H9 (cell line): ENCODE measurements at regions not wholly inside any gene's neighbourhood (a gene's known extent, or its start where the extent isn't known, plus 50 kb on each side); places are given as distances from the start of the nearest gene placed in this dataset.

ENCODE experiments used
- DNase-seq: peaks from one replicate; pipeline ENCODE4 v3.0.0-alpha.2; 2017
- H2AFZ ChIP-seq: one replicate; pipeline ENCODE4 v1.6.1; 2013; ENCODE audit warnings: mild to moderate bottlenecking, low read length, control low read depth, moderate library complexity
- H2AK5ac ChIP-seq: 2 replicates; pipeline ENCODE4 v1.6.1; 2013; ENCODE audit warnings: low read length, control low read depth, mixed read lengths; ENCODE audit not compliant: insufficient read length
- H2BK120ac ChIP-seq: one replicate; pipeline ENCODE4 v1.6.1; 2013; ENCODE audit warnings: low read depth, mild to moderate bottlenecking, low read length, control low read depth, inconsistent platforms; ENCODE audit not compliant: poor library complexity, severe bottlenecking
- H2BK12ac ChIP-seq: 2 replicates; pipeline ENCODE4 v1.6.1; 2013; ENCODE audit warnings: low read length, control low read depth, mixed read lengths, low read depth; ENCODE audit not compliant: insufficient read length
- H2BK15ac ChIP-seq: 2 replicates; pipeline ENCODE4 v1.6.1; 2013; ENCODE audit warnings: low read depth, low read length, control low read depth
- H2BK20ac ChIP-seq: one replicate; pipeline ENCODE4 v1.6.1; 2013; ENCODE audit warnings: low read depth, mild to moderate bottlenecking, low read length, control low read depth, inconsistent platforms; ENCODE audit not compliant: poor library complexity, severe bottlenecking
- H2BK5ac ChIP-seq: 2 replicates; pipeline ENCODE4 v1.6.1; 2013; ENCODE audit warnings: low read length, control low read depth, mixed read lengths; ENCODE audit not compliant: insufficient read length
- H3K14ac ChIP-seq: 2 replicates; pipeline ENCODE4 v1.6.1; 2013; ENCODE audit warnings: low read length, control low read depth; ENCODE audit not compliant: insufficient read depth
- H3K18ac ChIP-seq: 2 replicates; pipeline ENCODE4 v1.6.1; 2013; ENCODE audit warnings: low read depth, mild to moderate bottlenecking, mixed read lengths, low read length, control low read depth; ENCODE audit not compliant: insufficient read length
- H3K23ac ChIP-seq: 2 replicates; pipeline ENCODE4 v1.6.1; 2013; ENCODE audit warnings: low read length, control low read depth, mixed read lengths, low read depth; ENCODE audit not compliant: insufficient read length
- H3K23me2 ChIP-seq: 2 replicates; pipeline ENCODE4 v1.6.1; 2013; ENCODE audit warnings: low read depth, mild to moderate bottlenecking, mixed read lengths, low read length, control low read depth; ENCODE audit not compliant: insufficient read length, poor library complexity, severe bottlenecking
- H3K27ac ChIP-seq: 2 replicates; pipeline ENCODE4 v1.5.1; 2013; ENCODE audit warnings: low read length, control low read depth, mixed read lengths, low read depth; ENCODE audit not compliant: insufficient read length
- H3K27me3 ChIP-seq: 2 replicates; pipeline ENCODE4 v1.6.1; 2013; ENCODE audit warnings: low read length, control low read depth, inconsistent platforms; ENCODE audit not compliant: insufficient read depth
- H3K4ac ChIP-seq: 2 replicates; pipeline ENCODE4 v1.6.1; 2013; ENCODE audit warnings: low read depth, mild to moderate bottlenecking, control low read depth, inconsistent platforms, low read length, moderate library complexity
- H3K4me1 ChIP-seq: 2 replicates; pipeline ENCODE4 v1.6.1; 2013; ENCODE audit warnings: low read length, control low read depth, inconsistent platforms; ENCODE audit not compliant: insufficient read depth
- H3K4me2 ChIP-seq: 2 replicates; pipeline ENCODE4 v1.6.1; 2013; ENCODE audit warnings: low read length, control low read depth, mixed read lengths; ENCODE audit not compliant: insufficient read length, insufficient read depth
- H3K56ac ChIP-seq: 2 replicates; pipeline ENCODE4 v1.6.1; 2013; ENCODE audit warnings: low read depth, mild to moderate bottlenecking, mixed read lengths, low read length, control low read depth; ENCODE audit not compliant: insufficient read length
- H3K79me1 ChIP-seq: 2 replicates; pipeline ENCODE4 v1.6.1; 2013; ENCODE audit warnings: low read depth, mild to moderate bottlenecking, moderate library complexity, low read length, control low read depth, inconsistent platforms; ENCODE audit not compliant: insufficient read depth, poor library complexity, severe bottlenecking
- H3K79me2 ChIP-seq: 2 replicates; pipeline ENCODE4 v1.6.1; 2013; ENCODE audit warnings: low read length, control low read depth, inconsistent platforms; ENCODE audit not compliant: insufficient read depth
- H3K9ac ChIP-seq: 2 replicates; pipeline ENCODE4 v1.6.1; 2013; ENCODE audit warnings: low read length, control low read depth, mixed read lengths; ENCODE audit not compliant: insufficient read length; ENCODE audit errors: extremely low read depth
- H3K9me3 ChIP-seq: one replicate; pipeline ENCODE4 v1.6.1; 2013; ENCODE audit warnings: low read depth, low read length, inconsistent platforms; ENCODE audit not compliant: control insufficient read depth
- H3T11ph ChIP-seq: one replicate; pipeline ENCODE4 v1.6.1; 2013; ENCODE audit warnings: mild to moderate bottlenecking, low read length, control low read depth, inconsistent platforms
- H4K20me1 ChIP-seq: one replicate; pipeline ENCODE4 v1.6.1; 2013; ENCODE audit not compliant: control insufficient read depth, insufficient read length, insufficient read depth
- H4K5ac ChIP-seq: 2 replicates; pipeline ENCODE4 v1.6.1; 2013; ENCODE audit warnings: low read depth, mild to moderate bottlenecking, mixed read lengths, low read length, control low read depth; ENCODE audit not compliant: insufficient read length
- H4K8ac ChIP-seq: replicated peaks from 2 replicates; pipeline ENCODE4 v1.6.1; 2013; ENCODE audit warnings: low read length, control low read depth, mixed read lengths, low read depth; ENCODE audit not compliant: insufficient read length
- H4K91ac ChIP-seq: 2 replicates; pipeline ENCODE4 v1.6.1; 2013; ENCODE audit warnings: low read depth, mild to moderate bottlenecking, moderate library complexity, mixed read lengths, low read length, control low read depth; ENCODE audit not compliant: insufficient read length
- H3K27ac Mint-ChIP-seq, 3 experiments: 2 replicates in 2 of 3; 3 replicates in 1 of 3; pipeline ENCODE4 v1.8.0; 2020 to 2021; ENCODE audit warnings: mixed read lengths in 3 of 3, mild to moderate bottlenecking in 1 of 3, moderate library complexity in 1 of 3
- H3K27me3 Mint-ChIP-seq: 2 replicates; pipeline ENCODE4 v1.8.0; 2021; ENCODE audit warnings: low read depth, mild to moderate bottlenecking, moderate library complexity, mixed read lengths
- H3K36me3 Mint-ChIP-seq, 3 experiments: 2 replicates in 2 of 3; 3 replicates in 1 of 3; pipeline ENCODE4 v1.8.0; 2020 to 2021; ENCODE audit warnings: low read depth in 3 of 3, mixed read lengths in 3 of 3; ENCODE audit not compliant: insufficient read depth in 1 of 3
- H3K4me1 Mint-ChIP-seq, 2 experiments: 2 replicates each; pipeline ENCODE4 v1.8.0; 2020; ENCODE audit warnings: mixed read lengths in 2 of 2
- H3K4me3 Mint-ChIP-seq, 2 experiments: 2 replicates in 1 of 2; 3 replicates in 1 of 2; pipeline ENCODE4 v1.8.0; 2020 to 2021; ENCODE audit warnings: mild to moderate bottlenecking in 2 of 2, mixed read lengths in 2 of 2, moderate library complexity in 1 of 2
- H3K9me3 Mint-ChIP-seq, 2 experiments: 2 replicates in 1 of 2; 3 replicates in 1 of 2; pipeline ENCODE4 v1.8.0; 2020; ENCODE audit warnings: mild to moderate bottlenecking in 2 of 2, mixed read lengths in 2 of 2, moderate library complexity in 1 of 2
- CTCF ChIP-seq: fragments of 200-600 bp; sonication (generic); conservative IDR thresholded peaks from 3 replicates; pipeline ENCODE4 v1.8.0; 2021; ENCODE audit warnings: antibody characterized with exemption, mild to moderate bottlenecking
- WGBS: extraction: QIAGEN DNeasy Blood & Tissue Kit; methylation state at CpG from one replicate; pipeline ENCODE4 v1.1.7; 2013; ENCODE audit warnings: missing lambda C conversion rate, low lambda C conversion rate, mixed read lengths; ENCODE audit not compliant: insufficient read length; ENCODE audit errors: extremely low coverage; 5-methylcytosine and 5-hydroxymethylcytosine counted together

GRCh38 chr19:30083125-30083681, 141.2 kb downstream of the URI1 start:
- Histone ChIP-seq H3K79me1 (no peaks in the 10 kb centered on the region), H3K27ac (no peak overlapping the region), H2BK12ac (no peak overlapping the region), H4K91ac (no peak overlapping the region), H3K79me2 (no peaks in the 10 kb centered on the region), H3K9ac (no peak overlapping the region), H3K56ac (no peak overlapping the region), H3K4me1 (no peaks in the 10 kb centered on the region), H2BK15ac (no peak overlapping the region), H3K23ac (no peak overlapping the region), H4K20me1 (no peaks in the 10 kb centered on the region), H3K27me3 (no peaks in the 10 kb centered on the region), H3K4ac (no peak overlapping the region), H3K9me3 (no peaks in the 10 kb centered on the region), H3K18ac (no peak overlapping the region), H2BK20ac (no peak overlapping the region), H4K5ac (no peak overlapping the region), H3K4me2 (no peak overlapping the region), H3T11ph (no peak overlapping the region), H4K8ac (no peak overlapping the region), H3K23me2 (no peaks in the 10 kb centered on the region), H2AFZ (no peak overlapping the region), H3K14ac (no peak overlapping the region; the same call in 1 of the 2 replicates), H2AK5ac (no peak overlapping the region), H2BK120ac (no peak overlapping the region), H2BK5ac (no peak overlapping the region)
- Mint-ChIP-seq H3K9me3 (peaks cover 2 to 8% of the 10 kb centered on the region in 2 experiments; a peak in 4 of 5 replicates), H3K36me3 (no peaks in the 10 kb centered on the region), H3K27me3 (peaks cover 7% of the 10 kb centered on the region), H3K27ac (no peak overlapping the region), H3K4me1 (no peaks in the 10 kb centered on the region), H3K4me3 (no peak overlapping the region)
- DNase-seq: no peak
- no CpG with 5 or more reads among the region's 17 CpGs for WGBS
- TF ChIP-seq CTCF: no peak
